Fibroblast of lung (primary cell): ENCODE measurements at regions not wholly inside any gene's neighbourhood (a gene's known extent, or its start where the extent isn't known, plus 50 kb on each side); places are given as distances from the start of the nearest gene placed in this dataset.

ENCODE experiments used
- DNase-seq, 2 donors: peaks; one replicate each; pipeline versions ENCODE4 v3.0.0 to v3.0.0-alpha.2; 2010; ENCODE audit warnings: low read depth in 2 of 2
- H2AFZ ChIP-seq: 2 replicates; pipeline ENCODE4 v1.5.1; 2012; ENCODE audit warnings: low read length, control low read depth, inconsistent platforms
- H3K27ac ChIP-seq: 2 replicates; pipeline ENCODE4 v1.5.1; 2011; ENCODE audit warnings: low read length, control low read depth; ENCODE audit not compliant: insufficient read depth
- H3K27me3 ChIP-seq: 2 replicates; pipeline ENCODE4 v1.5.1; 2011; ENCODE audit warnings: mild to moderate bottlenecking, low read length; ENCODE audit not compliant: control insufficient read depth, insufficient read depth
- H3K36me3 ChIP-seq: 2 replicates; pipeline ENCODE4 v1.5.1; 2011; ENCODE audit warnings: low read length; ENCODE audit not compliant: control insufficient read depth, insufficient read depth
- H3K4me1 ChIP-seq: 2 replicates; pipeline ENCODE4 v1.5.1; 2011; ENCODE audit warnings: low read length; ENCODE audit not compliant: control insufficient read depth, insufficient read depth; ENCODE audit errors: extremely low read depth
- H3K4me2 ChIP-seq: 2 replicates; pipeline ENCODE4 v1.5.1; 2011; ENCODE audit warnings: low read length, control low read depth; ENCODE audit not compliant: insufficient read depth; ENCODE audit errors: extremely low read depth
- H3K4me3 ChIP-seq, 4 experiments: fragments of 200-600 bp in 1 of 4; sonication (generic) in 1 of 4; replicated peaks in 1 of 4; 2 replicates each; pipeline ENCODE4 v1.5.1; 2011 to 2016; ENCODE audit warnings: low read length in 4 of 4, low read depth in 3 of 4, mild to moderate bottlenecking in 3 of 4, control low read depth in 2 of 4, inconsistent platforms in 1 of 4, mixed read lengths in 1 of 4; ENCODE audit not compliant: insufficient read depth in 1 of 4; ENCODE audit errors: control extremely low read depth in 1 of 4
- H3K79me2 ChIP-seq: 2 replicates; pipeline ENCODE4 v1.5.1; 2012; ENCODE audit warnings: mild to moderate bottlenecking, low read length, inconsistent platforms; ENCODE audit not compliant: control insufficient read depth, insufficient read depth
- H3K9ac ChIP-seq: 2 replicates; pipeline ENCODE4 v1.5.1; 2011; ENCODE audit warnings: mild to moderate bottlenecking, low read length, control low read depth; ENCODE audit not compliant: insufficient read depth
- H3K9me3 ChIP-seq: 2 replicates; pipeline ENCODE4 v1.5.1; 2012; ENCODE audit warnings: low read depth, low read length; ENCODE audit not compliant: control insufficient read depth, insufficient read depth
- H4K20me1 ChIP-seq: 2 replicates; pipeline ENCODE4 v1.5.1; 2011; ENCODE audit warnings: low read length; ENCODE audit not compliant: control insufficient read depth, insufficient read depth; ENCODE audit errors: extremely low read depth
- CTCF ChIP-seq, 2 donors: IDR thresholded peaks in 1 of 2; conservative IDR thresholded peaks in 1 of 2; 1 replicate in 1 of 2; 2 replicates in 1 of 2; pipeline ENCODE4 v1.5.1; 2011 to 2012; ENCODE audit warnings: low read length in 2 of 2, control low read depth in 1 of 2, inconsistent platforms in 1 of 2, low read depth in 1 of 2, mild to moderate bottlenecking in 1 of 2
- EZH2 ChIP-seq: IDR thresholded peaks from 2 replicates; pipeline ENCODE4 v1.5.1; 2012; ENCODE audit warnings: low read length, control low read depth, mild to moderate bottlenecking; ENCODE audit errors: missing control alignments

- DNase-seq = peak in 1 of 2 donors; percentile 5
- Histone ChIP-seq H3K9ac (no peak overlapping the region), H3K4me2 (no peak overlapping the region), H3K4me3 (no peak overlapping the region), H3K9me3 (no peaks in the 10 kb centered on the region), H3K27me3 (no peaks in the 10 kb centered on the region), H3K27ac (no peak overlapping the region), H3K36me3 (no peaks in the 10 kb centered on the region), H2AFZ (no peak overlapping the region), H3K4me1 (no peaks in the 10 kb centered on the region), H3K79me2 (no peaks in the 10 kb centered on the region), H4K20me1 (no peaks in the 10 kb centered on the region)
- TF ChIP-seq EZH2 (no peak), CTCF (conservative IDR thresholded peaks at IDR 0.05 in 1 of 2, IDR thresholded peaks at IDR 0.05 in 1 of 2; ENCODE audit: low read depth in 1 of 2, low read length in 2 of 2) (no peak)
These were observed 95.8 kb upstream of the PLCB4 start for GRCh38 chr20:8972963-8973705.

GRCh38 chr20:8974009-8974708 is 94.7 kb upstream of the PLCB4 start:
- H3K36me3 ChIP-seq = no peaks in the 10 kb centered on the region
- DNase-seq = no peak
- no peaks in the 10 kb centered on the region for H3K9me3 ChIP-seq
- H4K20me1 ChIP-seq = no peaks in the 10 kb centered on the region
- no peak for TF ChIP-seq EZH2
- no peak for TF ChIP-seq CTCF (conservative IDR thresholded peaks at IDR 0.05 in 1 of 2, IDR thresholded peaks at IDR 0.05 in 1 of 2; ENCODE audit: low read depth in 1 of 2, low read length in 2 of 2)
- no peak overlapping the region for H3K4me2 ChIP-seq
- H3K27me3 ChIP-seq = no peaks in the 10 kb centered on the region
- no peak overlapping the region for H3K9ac ChIP-seq
- no peaks in the 10 kb centered on the region for H3K4me1 ChIP-seq
- H3K4me3 ChIP-seq = no peak overlapping the region
- no peak overlapping the region for H2AFZ ChIP-seq
- no peak overlapping the region for H3K27ac ChIP-seq
- no peaks in the 10 kb centered on the region for H3K79me2 ChIP-seq

- Histone ChIP-seq H3K79me2 (no peaks in the 10 kb centered on the region), H2AFZ (no peak overlapping the region), H3K4me3 (no peak overlapping the region), H3K36me3 (no peaks in the 10 kb centered on the region), H3K4me1 (no peaks in the 10 kb centered on the region), H3K9ac (no peak overlapping the region), H4K20me1 (no peaks in the 10 kb centered on the region), H3K9me3 (no peaks in the 10 kb centered on the region), H3K27me3 (no peaks in the 10 kb centered on the region), H3K4me2 (no peak overlapping the region), H3K27ac (no peak overlapping the region)
- TF ChIP-seq EZH2 = no peak
- TF ChIP-seq CTCF (conservative IDR thresholded peaks at IDR 0.05 in 1 of 2, IDR thresholded peaks at IDR 0.05 in 1 of 2; ENCODE audit: low read depth in 1 of 2, low read length in 2 of 2) = no peak
- no peak for DNase-seq
These were observed 87.4 kb upstream of the PLCB4 start for GRCh38 chr20:8981482-8981881.
